Fibroblast of lung (primary cell): ENCODE measurements at regions not wholly inside any gene's neighbourhood (a gene's known extent, or its start where the extent isn't known, plus 50 kb on each side); places are given as distances from the start of the nearest gene placed in this dataset.

Experiments used
- EZH2 ChIP-seq: IDR thresholded peaks from 2 replicates; pipeline ENCODE4 v1.5.1; 2012; ENCODE audit warnings: low read length, control low read depth, mild to moderate bottlenecking; ENCODE audit errors: missing control alignments
- TF ChIP-seq, protein P1 (sequence below), 2 donors: IDR thresholded peaks in 1 of 2; conservative IDR thresholded peaks in 1 of 2; 1 replicate in 1 of 2; 2 replicates in 1 of 2; pipeline ENCODE4 v1.5.1; 2011 to 2012; ENCODE audit warnings: low read length in 2 of 2, control low read depth in 1 of 2, inconsistent platforms in 1 of 2, low read depth in 1 of 2, mild to moderate bottlenecking in 1 of 2

DNA sequence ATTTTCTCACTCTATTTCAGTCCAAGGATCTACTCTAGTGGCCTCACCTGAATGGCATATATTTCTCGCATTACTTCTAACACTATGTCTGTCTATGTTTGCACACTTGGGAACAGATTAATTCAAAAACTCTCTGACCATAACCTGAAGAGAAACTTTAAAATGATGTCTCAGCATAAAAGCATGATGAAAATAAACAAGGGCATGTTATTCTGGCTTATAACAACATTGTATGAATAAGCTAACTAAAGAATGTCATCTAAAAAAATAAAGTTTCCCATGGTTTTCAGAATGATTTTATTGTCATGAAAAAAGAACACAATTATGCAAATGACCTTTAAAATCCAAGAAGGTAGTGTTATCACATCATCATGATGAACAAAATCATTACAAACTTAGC, 85.5 kb upstream of the ROBO2 start:
- TF ChIP-seq EZH2: no peak
- TF ChIP-seq, protein P1, sequence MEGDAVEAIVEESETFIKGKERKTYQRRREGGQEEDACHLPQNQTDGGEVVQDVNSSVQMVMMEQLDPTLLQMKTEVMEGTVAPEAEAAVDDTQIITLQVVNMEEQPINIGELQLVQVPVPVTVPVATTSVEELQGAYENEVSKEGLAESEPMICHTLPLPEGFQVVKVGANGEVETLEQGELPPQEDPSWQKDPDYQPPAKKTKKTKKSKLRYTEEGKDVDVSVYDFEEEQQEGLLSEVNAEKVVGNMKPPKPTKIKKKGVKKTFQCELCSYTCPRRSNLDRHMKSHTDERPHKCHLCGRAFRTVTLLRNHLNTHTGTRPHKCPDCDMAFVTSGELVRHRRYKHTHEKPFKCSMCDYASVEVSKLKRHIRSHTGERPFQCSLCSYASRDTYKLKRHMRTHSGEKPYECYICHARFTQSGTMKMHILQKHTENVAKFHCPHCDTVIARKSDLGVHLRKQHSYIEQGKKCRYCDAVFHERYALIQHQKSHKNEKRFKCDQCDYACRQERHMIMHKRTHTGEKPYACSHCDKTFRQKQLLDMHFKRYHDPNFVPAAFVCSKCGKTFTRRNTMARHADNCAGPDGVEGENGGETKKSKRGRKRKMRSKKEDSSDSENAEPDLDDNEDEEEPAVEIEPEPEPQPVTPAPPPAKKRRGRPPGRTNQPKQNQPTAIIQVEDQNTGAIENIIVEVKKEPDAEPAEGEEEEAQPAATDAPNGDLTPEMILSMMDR (conservative IDR thresholded peaks at IDR 0.05 in 1 of 2, IDR thresholded peaks at IDR 0.05 in 1 of 2; ENCODE audit: low read depth in 1 of 2, low read length in 2 of 2): no peak
